Skin of body (tissue), 2 donors: ENCODE measurements at regions not wholly inside any gene's neighbourhood (a gene's known extent, or its start where the extent isn't known, plus 50 kb on each side); places are given as distances from the start of the nearest gene placed in this dataset. TPM values are rescaled to one million over a fixed set of nuclear protein-coding genes. Genes with fewer than 3 reads are reported as not detected.
"Not testable (repeated sequence)": the region's sequence is repeated elsewhere in the genome, so short reads cannot be mapped to it uniquely, and the experiment has no call there.

ENCODE experiments used
- DNase-seq: peaks from one replicate; lab custom pipeline; 2025; lab: John Stamatoyannopoulos, UW
- small RNA-seq: library from RNA; depleted of rRNA; stranded (forward); fragments of <200 nt; gene quantifications from one replicate; pipeline ENCODE3, GENCODE V24; 2014; ENCODE audit warnings: low replicate concordance

- DNase-seq: no peak
These were observed 62.8 kb upstream of the USP25 start for GRCh38 chr21:15667010-15667409.

DNA sequence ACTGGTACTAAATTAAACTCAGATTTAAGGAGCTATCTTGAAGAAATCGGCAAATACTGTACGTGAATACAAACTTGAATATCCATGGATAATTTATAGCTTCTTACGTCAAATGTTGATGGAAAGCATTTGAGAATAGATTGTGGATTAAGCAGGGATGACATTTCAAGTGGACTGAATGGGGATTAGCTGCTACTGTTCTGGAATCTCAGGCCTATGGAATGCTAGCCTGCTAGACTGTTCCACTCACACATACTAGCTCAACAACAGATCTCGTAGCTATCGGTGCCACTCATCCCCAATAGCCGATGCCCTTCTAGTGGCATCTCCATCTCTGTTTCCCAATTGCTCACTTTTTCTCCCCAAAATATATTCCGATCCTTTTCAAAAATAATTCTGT, 62.0 kb upstream of the USP25 start:
- no peak for DNase-seq

DNA sequence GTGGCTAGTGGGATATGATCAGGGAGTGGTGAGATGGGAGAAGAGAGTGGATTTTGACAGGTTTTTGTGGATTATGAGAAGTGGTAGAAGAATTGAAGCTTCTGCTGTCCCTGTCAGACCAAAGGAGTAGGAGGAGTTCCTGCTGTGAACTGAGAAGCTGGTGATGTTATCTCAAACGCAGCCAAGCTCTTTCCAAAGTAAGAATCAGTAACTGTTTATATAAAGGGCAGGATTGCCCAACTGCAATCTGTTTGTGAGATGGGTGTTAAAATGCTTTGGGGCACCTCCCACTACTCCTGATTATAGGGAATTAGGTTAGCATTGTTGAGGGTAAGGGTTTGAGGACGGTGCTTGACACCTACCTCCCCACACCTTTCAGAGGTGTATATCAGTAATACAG, 60.5 kb upstream of the USP25 start:
- DNase-seq: no peak

DNA sequence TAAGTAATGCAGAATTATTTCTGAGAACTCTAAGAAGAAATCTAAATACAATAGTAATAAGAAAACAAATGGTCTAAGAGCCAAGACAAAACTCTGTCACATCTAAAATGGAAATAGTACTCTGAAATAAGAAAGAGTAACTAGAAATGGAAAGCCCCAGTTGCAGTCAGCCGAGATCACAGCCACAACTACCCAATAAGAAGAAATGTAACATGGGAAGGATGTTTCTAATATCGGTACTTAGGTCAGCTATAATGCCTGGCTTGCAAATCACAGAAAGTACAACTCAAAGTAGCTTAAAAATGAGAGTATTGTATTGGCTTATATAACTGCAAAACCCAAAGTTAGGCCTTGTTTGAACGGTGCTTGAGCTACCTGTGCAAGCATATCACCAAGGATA, 58.6 kb upstream of the USP25 start:
- DNase-seq: no peak

DNA sequence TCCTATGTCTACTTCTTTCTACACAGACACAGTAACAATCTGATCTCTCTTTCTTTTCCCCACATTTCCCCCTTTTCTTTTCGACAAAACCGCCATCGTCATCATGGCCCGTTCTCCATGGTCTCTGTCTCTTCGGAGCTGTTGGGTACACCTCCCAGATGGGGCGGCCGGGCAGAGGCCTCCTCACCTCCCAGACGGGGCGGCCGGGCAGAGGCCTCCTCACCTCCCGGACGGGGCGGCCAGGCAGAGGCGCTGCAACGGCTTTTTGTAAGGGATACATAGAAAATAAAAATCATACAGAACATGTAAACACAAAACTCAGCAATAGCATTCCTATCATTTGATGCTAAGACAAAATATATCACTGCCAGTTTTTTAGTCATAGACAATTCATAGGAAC, 57.2 kb upstream of the USP25 start:
- not testable (repeated sequence) for DNase-seq

DNA sequence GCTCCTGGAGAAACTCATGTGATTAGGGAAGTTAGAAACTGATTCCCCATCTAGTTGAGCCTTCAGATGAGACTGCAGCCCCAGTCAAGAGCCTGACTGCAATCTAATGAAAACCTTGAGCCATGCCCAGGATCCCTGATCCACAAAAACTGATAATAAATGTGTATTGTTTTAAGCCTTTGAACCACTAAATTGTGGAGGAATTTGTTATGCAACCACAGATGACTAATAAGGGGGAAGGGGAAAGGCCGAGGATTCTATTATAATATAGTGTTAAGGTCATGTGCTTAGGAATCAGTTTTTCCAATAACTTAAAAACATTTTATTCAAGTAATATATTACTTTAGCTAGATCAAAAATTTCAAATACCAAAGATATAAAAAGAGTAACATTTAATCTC, 52.8 kb upstream of the USP25 start:
- DNase-seq: no peak

DNA sequence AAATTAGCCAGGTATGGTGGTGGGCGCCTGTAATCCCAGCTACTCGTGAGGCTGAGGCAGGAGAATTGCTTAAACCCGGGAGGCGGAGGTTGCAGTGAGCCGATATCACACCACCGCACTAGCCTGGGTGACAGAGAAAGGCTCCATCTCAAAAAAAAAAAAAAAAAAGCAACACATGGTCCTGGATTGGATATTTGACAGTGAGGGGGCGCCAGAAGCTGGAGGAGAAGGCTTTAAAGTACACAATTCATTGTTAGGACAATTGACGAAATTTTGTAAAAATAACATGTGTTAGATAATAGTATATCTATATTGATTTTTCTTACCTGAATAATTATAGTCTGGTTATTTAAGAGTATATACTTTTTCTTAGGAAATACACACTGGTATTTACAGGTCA, 50.2 kb upstream of the USP25 start:
- DNase-seq: no peak

Small RNAs in the stretch of these regions (small RNA-seq; reads per million reads assigned to genes)
- gene AF246928.1 (not detected), gene CYCSP42 (not detected), gene RNU6-1326P (not detected)
